NCI-H1417 (cell line): ENCODE measurements at regions not wholly inside any gene's neighbourhood (a gene's known extent, or its start where the extent isn't known, plus 50 kb on each side); places are given as distances from the start of the nearest gene placed in this dataset.

Experiments
- DNase-seq, 3 experiments: peaks; one replicate each; lab custom pipeline; 2025; lab: John Stamatoyannopoulos, UW

GRCh38 chr2:9738535-9739496 is 104.5 kb upstream of the TAF1B start:
- no peak for DNase-seq

DNA sequence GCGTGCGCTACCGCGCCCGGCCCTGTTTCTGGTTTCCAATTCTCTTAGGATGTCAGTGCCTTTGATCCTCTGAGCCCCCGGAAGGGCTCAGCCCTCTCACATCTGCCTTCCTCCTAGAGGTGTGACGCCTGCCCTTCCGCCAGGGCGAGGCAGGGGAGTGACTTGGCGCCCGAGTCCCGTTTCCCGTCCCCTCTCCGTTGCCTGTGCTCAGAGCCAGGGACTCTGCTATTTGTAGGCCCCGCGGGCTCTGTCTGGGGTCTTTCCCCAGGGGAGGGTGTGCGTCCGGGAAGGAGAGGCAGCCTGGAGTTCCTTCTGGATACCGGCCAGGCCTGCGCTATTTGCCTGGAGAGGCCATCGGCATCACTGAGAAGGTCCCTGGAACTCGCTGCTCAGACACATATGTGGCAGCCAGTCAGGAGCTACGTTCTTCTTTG is 103.7 kb upstream of the TAF1B start:
- DNase-seq, result no peak

DNA sequence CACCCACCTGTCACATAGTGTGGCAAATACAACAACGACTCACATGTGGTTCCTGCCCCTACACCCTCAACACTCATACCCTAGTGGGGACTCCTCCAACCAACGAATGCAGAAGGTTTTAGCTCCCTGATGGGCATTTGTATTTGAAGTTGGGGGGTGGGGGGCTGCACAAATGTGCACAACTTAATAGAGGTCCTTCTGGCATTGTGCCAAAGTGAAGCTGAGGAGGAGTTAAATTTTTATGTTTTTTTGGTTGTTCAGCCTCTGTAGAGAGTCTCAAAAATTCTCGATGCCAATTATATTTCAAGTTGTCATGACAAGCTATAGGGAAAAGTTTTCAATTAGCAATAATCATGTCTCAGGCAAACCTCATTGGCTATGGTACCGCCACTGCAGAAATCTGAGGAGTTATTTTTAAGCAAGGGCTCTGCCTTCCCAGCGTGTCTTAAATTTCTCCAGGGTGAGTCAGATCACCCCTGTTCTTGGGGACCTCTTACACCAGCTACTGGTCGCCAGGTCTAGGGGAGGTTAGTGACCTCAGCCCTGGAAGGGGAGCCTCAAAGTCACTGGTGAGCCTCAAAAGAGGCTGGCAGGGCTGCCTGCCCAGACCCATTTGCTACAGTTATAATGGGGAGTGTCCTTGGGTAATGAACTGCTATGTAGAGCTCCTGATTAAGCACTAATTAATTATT is 102.7 kb upstream of the TAF1B start:
- no peak for DNase-seq

DNA sequence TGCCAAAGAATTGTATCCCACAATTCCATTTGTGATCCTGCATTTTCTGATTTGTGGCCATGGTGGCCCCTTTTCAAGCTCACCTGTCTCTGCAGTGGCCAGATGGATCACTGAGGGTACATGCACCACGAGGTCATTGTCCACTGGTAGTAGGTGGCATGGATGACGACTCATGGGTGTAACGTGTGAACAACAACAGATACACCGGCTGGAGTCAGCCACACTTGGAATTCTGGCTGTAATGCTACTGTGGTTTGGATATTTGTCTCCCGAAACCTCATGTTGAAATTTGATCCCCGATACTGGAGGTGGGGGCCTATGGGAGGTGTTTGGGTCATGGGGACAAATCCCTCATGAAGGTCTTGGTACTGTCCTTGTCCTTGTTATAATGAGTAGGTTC is 102.2 kb upstream of the TAF1B start:
- no peak for DNase-seq

GRCh38 chr2:9742601-9743000 is 100.7 kb upstream of the TAF1B start:
- DNase-seq, result no peak

GRCh38 chr2:9744256-9745004 is 98.8 kb upstream of the TAF1B start:
- peak in 2 of 3 experiments; percentile 31 to 35 for DNase-seq

DNA sequence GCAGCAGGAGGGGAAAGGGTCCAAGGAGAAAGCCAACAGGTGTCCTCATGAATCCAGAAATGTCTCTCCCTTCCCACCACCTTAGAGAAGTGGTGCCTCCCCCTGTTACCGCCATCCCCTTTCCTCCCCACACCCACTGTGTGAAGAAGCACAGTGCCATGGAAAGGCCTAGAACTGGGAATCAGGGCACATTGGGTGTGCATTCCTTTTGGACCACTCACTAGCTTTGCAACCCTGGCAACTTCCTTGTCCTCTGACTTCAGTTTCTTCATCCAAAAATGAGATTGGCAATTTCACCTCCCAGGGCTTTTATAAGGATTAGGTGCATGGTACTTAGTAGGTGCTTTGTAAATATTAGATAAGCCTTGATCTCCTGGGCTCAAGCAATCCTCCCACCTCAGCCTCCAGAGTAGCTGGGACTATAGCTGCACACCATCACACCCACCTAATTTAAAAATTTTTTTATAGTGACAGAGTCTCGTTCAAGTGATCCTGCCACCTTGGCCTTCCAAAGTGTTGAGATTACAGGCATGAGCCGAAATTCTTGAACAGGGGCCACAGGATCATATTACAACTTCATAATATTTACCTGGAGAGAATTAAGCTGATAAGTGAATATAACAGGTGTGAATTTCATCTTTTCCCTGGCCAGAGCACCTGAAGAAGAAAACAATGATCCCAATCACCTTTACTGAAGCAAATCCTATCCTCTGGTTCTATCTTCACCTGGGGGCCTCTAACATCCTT is 97.9 kb upstream of the TAF1B start:
- DNase-seq, result no peak

GRCh38 chr2:9747396-9747795 is 95.9 kb upstream of the TAF1B start:
- no peak for DNase-seq

GRCh38 chr2:9748577-9748976 is 94.7 kb upstream of the TAF1B start:
- DNase-seq, result no peak

- no peak for DNase-seq
Measured at GRCh38 chr2:9749546-9750223, 93.6 kb upstream of the TAF1B start.

- no peak for DNase-seq
Measured at GRCh38 chr2:9750224-9751215, 92.8 kb upstream of the TAF1B start.

DNA sequence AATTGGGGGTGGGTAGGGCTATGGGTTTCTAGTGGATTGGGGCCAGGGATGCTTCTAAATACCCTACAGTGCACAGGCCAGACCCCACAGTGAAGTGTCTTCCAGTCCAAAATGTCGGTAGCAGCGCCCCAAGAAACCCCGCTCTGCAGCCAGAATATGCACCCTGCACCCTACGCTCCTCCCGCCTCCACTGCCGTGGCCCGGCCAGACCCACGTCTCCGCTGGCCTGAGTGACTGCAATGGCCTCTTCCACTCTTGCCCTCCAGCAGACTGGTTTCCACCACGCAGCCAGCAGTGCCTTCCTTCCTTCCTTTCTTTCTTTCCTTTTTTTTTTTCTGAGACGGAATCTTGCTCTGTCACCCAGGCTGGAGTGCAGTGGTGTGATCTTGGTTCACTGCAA is 91.4 kb upstream of the TAF1B start:
- DNase-seq, result no peak

DNA sequence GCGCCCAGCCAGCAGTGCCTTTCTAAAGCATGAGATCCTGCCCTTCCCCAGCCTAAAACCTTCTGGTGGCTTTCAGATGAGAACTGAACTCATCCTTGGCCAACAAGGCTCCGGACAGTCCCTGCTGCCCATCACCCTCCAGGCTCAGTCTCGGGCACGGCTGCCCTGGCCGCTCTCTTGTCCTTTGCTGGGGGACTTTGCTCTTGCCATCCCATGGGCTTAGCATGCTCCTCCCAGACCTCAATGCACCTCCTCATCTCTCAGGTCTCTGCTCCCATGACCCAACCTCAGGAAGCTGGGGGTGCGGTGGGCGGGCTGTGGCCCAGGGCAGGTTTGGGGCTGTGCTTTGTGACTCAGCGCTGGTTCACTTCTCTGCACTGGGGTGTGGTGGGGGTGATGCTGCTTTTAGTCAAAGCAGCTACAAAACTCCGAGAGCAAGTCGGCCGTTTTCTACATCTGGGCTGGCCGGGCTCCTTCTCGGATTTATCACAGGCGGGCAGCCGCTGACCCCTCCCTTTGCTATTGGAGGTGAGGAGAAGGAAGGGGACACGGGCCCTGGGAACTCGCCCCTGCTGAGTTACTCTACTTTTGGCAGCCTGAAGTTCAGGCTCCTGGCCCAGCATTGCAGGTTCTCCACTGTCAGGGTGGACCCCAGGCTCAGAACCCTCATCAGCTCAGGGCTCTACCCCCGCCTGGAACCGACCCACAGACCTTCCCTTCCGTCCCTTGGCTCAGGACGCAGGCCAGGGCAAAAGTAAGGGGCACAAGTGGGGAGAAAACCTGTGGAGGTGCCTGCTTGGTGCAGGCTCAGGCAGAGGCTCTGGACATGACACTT is 90.6 kb upstream of the TAF1B start:
- no peak for DNase-seq

GRCh38 chr2:9753276-9753600 is 90.0 kb upstream of the TAF1B start:
- DNase-seq, result peak in 1 of 3 experiments; percentile 35

GRCh38 chr2:9753665-9754531 is 89.4 kb upstream of the TAF1B start:
- peak in 2 of 3 experiments; percentile 18 to 20 for DNase-seq

GRCh38 chr2:9754532-9754887 is 88.8 kb upstream of the TAF1B start:
- DNase-seq, result no peak

- DNase-seq, result no peak
Measured at GRCh38 chr2:9755008-9755407, 88.3 kb upstream of the TAF1B start.

DNA sequence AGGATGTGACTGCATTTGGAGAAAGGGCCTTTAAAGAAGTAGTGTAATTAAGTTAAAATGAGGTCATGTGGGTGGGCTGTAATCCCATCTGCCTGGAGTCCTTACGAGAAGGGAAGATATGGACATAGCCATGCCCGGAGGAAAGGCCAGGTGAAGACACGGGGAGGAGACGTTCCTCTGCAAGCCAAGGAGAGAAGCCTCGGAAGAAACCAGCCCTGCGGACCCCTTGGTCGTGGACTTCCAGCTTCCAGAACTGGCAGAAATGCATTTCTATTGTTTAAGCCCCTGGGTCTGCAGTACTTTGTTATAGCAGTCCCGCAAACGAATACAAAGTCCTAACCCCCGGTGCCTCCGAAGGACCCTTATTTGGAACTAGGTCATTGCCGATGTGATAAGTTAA is 87.6 kb upstream of the TAF1B start:
- no peak for DNase-seq
